ENCODE measurements at regions not wholly inside any gene's neighbourhood (a gene's known extent, or its start where the extent isn't known, plus 50 kb on each side); places are given as distances from the start of the nearest gene placed in this dataset.

GRCh38 chr2:7930800-7931635, 750.8 kb upstream of the ID2 start:
- H3K9me3 ChIP-seq: no peaks in the 10 kb centered on the region
- no peaks in the 10 kb centered on the region for H3K27me3 ChIP-seq
- no peaks in the 10 kb centered on the region for H3K4me1 ChIP-seq
- H3K27ac ChIP-seq: no peak overlapping the region
- DNase-seq: no peak
- no peaks in the 10 kb centered on the region for H3K36me3 ChIP-seq
- intact Hi-C loops (cut with DNase I): no loop called here
- no peak for TF ChIP-seq POLR2A (IDR thresholded peaks at IDR 0.05)
- TF ChIP-seq, protein P1, sequence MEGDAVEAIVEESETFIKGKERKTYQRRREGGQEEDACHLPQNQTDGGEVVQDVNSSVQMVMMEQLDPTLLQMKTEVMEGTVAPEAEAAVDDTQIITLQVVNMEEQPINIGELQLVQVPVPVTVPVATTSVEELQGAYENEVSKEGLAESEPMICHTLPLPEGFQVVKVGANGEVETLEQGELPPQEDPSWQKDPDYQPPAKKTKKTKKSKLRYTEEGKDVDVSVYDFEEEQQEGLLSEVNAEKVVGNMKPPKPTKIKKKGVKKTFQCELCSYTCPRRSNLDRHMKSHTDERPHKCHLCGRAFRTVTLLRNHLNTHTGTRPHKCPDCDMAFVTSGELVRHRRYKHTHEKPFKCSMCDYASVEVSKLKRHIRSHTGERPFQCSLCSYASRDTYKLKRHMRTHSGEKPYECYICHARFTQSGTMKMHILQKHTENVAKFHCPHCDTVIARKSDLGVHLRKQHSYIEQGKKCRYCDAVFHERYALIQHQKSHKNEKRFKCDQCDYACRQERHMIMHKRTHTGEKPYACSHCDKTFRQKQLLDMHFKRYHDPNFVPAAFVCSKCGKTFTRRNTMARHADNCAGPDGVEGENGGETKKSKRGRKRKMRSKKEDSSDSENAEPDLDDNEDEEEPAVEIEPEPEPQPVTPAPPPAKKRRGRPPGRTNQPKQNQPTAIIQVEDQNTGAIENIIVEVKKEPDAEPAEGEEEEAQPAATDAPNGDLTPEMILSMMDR (IDR thresholded peaks at IDR 0.05): no peak
- 65 to 73% methylated on average over 13 of the region's 13 CpGs for WGBS, 2 donors
- H3K4me3 ChIP-seq: no peak overlapping the region

- Histone ChIP-seq H3K27ac (no peak overlapping the region), H3K36me3 (no peaks in the 10 kb centered on the region), H3K27me3 (no peaks in the 10 kb centered on the region), H3K4me1 (no peaks in the 10 kb centered on the region), H3K4me3 (no peak overlapping the region), H3K9me3 (no peaks in the 10 kb centered on the region)
- no peak for TF ChIP-seq POLR2A (IDR thresholded peaks at IDR 0.05)
- TF ChIP-seq, protein P1 (IDR thresholded peaks at IDR 0.05): no peak
- DNase-seq: no peak
- 73 to 88% methylated on average over 4 of the region's 4 CpGs for WGBS, 2 donors
- intact Hi-C loops (cut with DNase I): no loop called here
These were observed 750.0 kb upstream of the ID2 start for GRCh38 chr2:7931808-7932207.

DNA sequence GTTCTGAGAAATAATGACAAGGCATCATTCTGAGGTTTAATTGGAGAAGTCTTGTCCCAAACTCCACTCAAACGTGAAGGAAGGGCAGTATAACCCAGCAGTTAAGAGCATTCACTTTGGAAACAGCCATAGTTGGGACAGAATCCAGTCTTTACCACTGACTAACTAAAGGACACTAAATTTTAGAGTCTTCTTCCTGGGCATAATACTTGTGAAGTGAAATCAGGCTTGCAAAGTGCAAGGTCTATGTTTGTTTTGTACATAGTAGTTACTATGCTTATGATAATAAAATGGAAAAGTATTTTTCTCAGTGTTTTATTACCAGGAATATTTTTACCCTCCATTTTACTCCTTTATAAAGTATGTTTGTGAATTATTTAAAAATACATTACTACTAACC, 748.2 kb upstream of the ID2 start:
- intact Hi-C loops (cut with DNase I): no loop called here
- 56 to 62% methylated on average over 1 of the region's 1 CpG for WGBS, 2 donors
- no peak overlapping the region for H3K27ac ChIP-seq
- peaks cover 0 to 3% (median 1%) of the 10 kb centered on the region in 4 donors for H3K27me3 ChIP-seq
- no peaks in the 10 kb centered on the region for H3K36me3 ChIP-seq
- no peak for TF ChIP-seq POLR2A (IDR thresholded peaks at IDR 0.05)
- TF ChIP-seq, protein P1 (IDR thresholded peaks at IDR 0.05): no peak
- no peaks in the 10 kb centered on the region for H3K4me1 ChIP-seq
- H3K4me3 ChIP-seq: no peak overlapping the region
- no peak for DNase-seq
- no peaks in the 10 kb centered on the region for H3K9me3 ChIP-seq

GRCh38 chr2:7934476-7934875, 747.4 kb upstream of the ID2 start:
- Histone ChIP-seq H3K36me3 (no peaks in the 10 kb centered on the region), H3K4me1 (no peaks in the 10 kb centered on the region), H3K27me3 (peaks cover 0 to 4% (median 1%) of the 10 kb centered on the region in 4 donors), H3K27ac (no peak overlapping the region), H3K9me3 (no peaks in the 10 kb centered on the region), H3K4me3 (no peak overlapping the region)
- TF ChIP-seq, protein P1 (IDR thresholded peaks at IDR 0.05): no peak
- no peak for TF ChIP-seq POLR2A (IDR thresholded peaks at IDR 0.05)
- WGBS, 2 donors: 81 to 98% methylated on average over 4 of the region's 4 CpGs
- DNase-seq: no peak
- intact Hi-C loops (cut with DNase I): no loop called here

DNA sequence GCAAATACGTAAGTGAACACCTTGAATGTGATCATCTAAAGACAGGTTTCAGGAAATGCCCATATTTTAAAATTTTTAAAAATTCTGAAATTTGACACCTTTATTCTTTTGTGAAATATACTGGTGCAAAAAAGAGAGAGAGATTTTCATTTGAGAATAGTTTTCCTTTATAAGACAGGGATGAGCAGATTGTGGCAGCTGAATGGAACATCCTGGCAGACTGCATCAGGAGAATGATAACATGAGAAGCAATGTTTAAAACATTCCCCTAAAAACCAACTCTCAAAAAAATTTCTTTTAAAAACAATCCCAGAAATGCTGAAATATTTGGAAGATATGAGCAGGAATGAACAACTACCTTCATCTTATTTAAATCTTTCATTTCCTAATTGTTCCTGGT, 744.8 kb upstream of the ID2 start:
- Histone ChIP-seq H3K9me3 (no peaks in the 10 kb centered on the region), H3K27ac (no peak overlapping the region), H3K36me3 (no peaks in the 10 kb centered on the region), H3K4me3 (no peak overlapping the region), H3K4me1 (no peaks in the 10 kb centered on the region), H3K27me3 (peaks cover 0 to 4% (median 1%) of the 10 kb centered on the region in 4 donors)
- intact Hi-C loops (cut with DNase I): no loop called here
- no peak for DNase-seq
- TF ChIP-seq, protein P1 (IDR thresholded peaks at IDR 0.05): no peak
- no peak for TF ChIP-seq POLR2A (IDR thresholded peaks at IDR 0.05)
- WGBS, 2 donors: 83 to 93% methylated on average over 1 of the region's 1 CpG
